PC-3 (cell line): ENCODE measurements at regions not wholly inside any gene's neighbourhood (a gene's known extent, or its start where the extent isn't known, plus 50 kb on each side); places are given as distances from the start of the nearest gene placed in this dataset.

Experiments used
- ATAC-seq: fragments of 200-7000 bp; cut with Tn5 transposase; 2 replicates; pipeline ENCODE4 v1.9.1; 2020; ENCODE audit warnings: mild to moderate bottlenecking, moderate library complexity
- BruUV-seq: library from RNA; stranded (reverse); fragments of 400-500 nt; replicated peaks from 2 replicates; lab custom pipeline; 2021; lab: Mats Ljungman, UMichigan
- CTCF ChIA-PET: fragments of 300-600 bp; sonication (Branson Sonifier 250); formaldehyde crosslinking; loops from one replicate; lab custom pipeline; 2022; ENCODE audit warnings: antibody characterized with exemption; lab: Charles Lee
- POLR2A ChIA-PET: fragments of 300-600 bp; sonication (Branson Sonifier 250); formaldehyde crosslinking; loops from one replicate; lab custom pipeline; 2022; ENCODE audit warnings: antibody characterized with exemption; ENCODE audit not compliant: unreplicated experiment; lab: Charles Lee
- DNase-seq: peaks from one replicate; pipeline ENCODE4 v3.0.0-alpha.2; 2015
- H2AFZ ChIP-seq: fragments of 300-600 bp; sonication (generic); 2 replicates; pipeline ENCODE4 v1.6.0; 2016; ENCODE audit warnings: antibody characterized with exemption, low read length
- H3F3A ChIP-seq: fragments of 300-600 bp; sonication (generic); one replicate; pipeline ENCODE4 v1.6.0; 2017; ENCODE audit warnings: antibody characterized with exemption, low read length, control low read depth, mild to moderate bottlenecking; ENCODE audit not compliant: unreplicated experiment
- H3K27ac ChIP-seq: fragments of 300-600 bp; sonication (generic); 2 replicates; pipeline ENCODE4 v1.5.1; 2016; ENCODE audit warnings: mild to moderate bottlenecking, low read length
- H3K27me3 ChIP-seq: fragments of 300-600 bp; sonication (generic); 2 replicates; pipeline ENCODE4 v1.6.1; 2016; ENCODE audit warnings: low read length, mixed read lengths
- H3K36me3 ChIP-seq: fragments of 300-600 bp; sonication (generic); 2 replicates; pipeline ENCODE4 v1.6.1; 2016; ENCODE audit warnings: low read depth, mixed run types, low read length, mixed read lengths
- H3K4me1 ChIP-seq: fragments of 300-600 bp; sonication (generic); 2 replicates; pipeline ENCODE4 v1.5.1; 2016; ENCODE audit warnings: low read length; ENCODE audit not compliant: insufficient read depth
- H3K4me2 ChIP-seq: fragments of 300-600 bp; sonication (generic); 2 replicates; pipeline ENCODE4 v1.6.0; 2016; ENCODE audit warnings: low read length
- H3K4me3 ChIP-seq: fragments of 300-600 bp; sonication (generic); 2 replicates; pipeline ENCODE4 v1.5.1; 2016; ENCODE audit warnings: mild to moderate bottlenecking, low read length, mixed read lengths
- H3K79me2 ChIP-seq: fragments of 300-600 bp; sonication (generic); 2 replicates; pipeline ENCODE4 v1.6.1; 2017; ENCODE audit warnings: low read length, mixed read lengths
- H3K9ac ChIP-seq: fragments of 300-600 bp; sonication (generic); 2 replicates; pipeline ENCODE4 v1.6.0; 2016; ENCODE audit warnings: mild to moderate bottlenecking, low read length
- H3K9me2 ChIP-seq: fragments of 300-600 bp; sonication (generic); replicated peaks from 2 replicates; pipeline ENCODE4 v1.6.1; 2016; ENCODE audit warnings: mixed run types, low read length, mixed read lengths
- H3K9me3 ChIP-seq: fragments of 300-600 bp; sonication (generic); 2 replicates; pipeline ENCODE4 v1.6.1; 2016; ENCODE audit warnings: low read length, mixed read lengths
- H4K20me1 ChIP-seq: fragments of 300-600 bp; sonication (generic); 2 replicates; pipeline ENCODE4 v1.6.1; 2016; ENCODE audit warnings: low read length, mixed read lengths
- CTCF ChIP-seq: fragments of 300-600 bp; sonication (generic); conservative IDR thresholded peaks from 2 replicates; pipeline ENCODE4 v1.5.1; 2017; ENCODE audit warnings: antibody characterized with exemption, low read depth, mild to moderate bottlenecking, low read length
- EZH2 ChIP-seq: fragments of 300-600 bp; sonication (generic); IDR thresholded peaks from one replicate; pipeline ENCODE4 v1.6.1; 2017; ENCODE audit warnings: antibody characterized with exemption, mild to moderate bottlenecking, low read length; ENCODE audit not compliant: unreplicated experiment
- EZH2phosphoT487 ChIP-seq: fragments of 300-600 bp; sonication (generic); IDR thresholded peaks from 2 replicates; pipeline ENCODE4 v1.6.1; 2018; ENCODE audit warnings: mild to moderate bottlenecking, antibody characterized with exemption, low read length, borderline replicate concordance
- intact Hi-C: fragments of 100-400 bp; cut with micrococcal nuclease; formaldehyde crosslinking; loops from 2 replicates; pipeline ENCODE4 v1.9.0; 2023

- no peaks in the 10 kb centered on the region for H3K9me2 ChIP-seq
- ATAC-seq: no peak
- no peak overlapping the region for H3K27ac ChIP-seq
- no peak overlapping the region for H3K9ac ChIP-seq
- TF ChIP-seq EZH2: no peak
- TF ChIP-seq EZH2phosphoT487: no peak
- TF ChIP-seq CTCF: no peak
- no peak for DNase-seq
- intact Hi-C loops: no loop called here
- no peaks in the 10 kb centered on the region for H4K20me1 ChIP-seq
- CTCF ChIA-PET: no interaction called here
- H3K9me3 ChIP-seq: no peaks in the 10 kb centered on the region
- no peaks in the 10 kb centered on the region for H3K4me1 ChIP-seq
- no peak overlapping the region for H3K4me3 ChIP-seq
- no peak overlapping the region for H2AFZ ChIP-seq
- POLR2A ChIA-PET: no interaction called here
- no peak overlapping the region for H3K4me2 ChIP-seq
- H3K79me2 ChIP-seq: no peaks in the 10 kb centered on the region
- H3F3A ChIP-seq: no peaks in the 10 kb centered on the region
- BruUV-seq: no TSS peak
- no peaks in the 10 kb centered on the region for H3K36me3 ChIP-seq
- no peaks in the 10 kb centered on the region for H3K27me3 ChIP-seq
These were observed 149.9 kb upstream of the PIRT start for GRCh38 chr17:10987786-10988185.

GRCh38 chr17:10984220-10984619 is 146.3 kb upstream of the PIRT start:
- DNase-seq: no peak
- Histone ChIP-seq H3F3A (no peaks in the 10 kb centered on the region), H3K27ac (no peak overlapping the region), H2AFZ (no peak overlapping the region), H3K36me3 (no peaks in the 10 kb centered on the region), H3K4me1 (no peaks in the 10 kb centered on the region), H3K4me2 (no peak overlapping the region), H3K9ac (no peak overlapping the region), H3K9me2 (no peaks in the 10 kb centered on the region), H3K4me3 (no peak overlapping the region), H3K27me3 (no peaks in the 10 kb centered on the region), H3K9me3 (no peaks in the 10 kb centered on the region), H3K79me2 (no peaks in the 10 kb centered on the region), H4K20me1 (no peaks in the 10 kb centered on the region)
- intact Hi-C loops: no loop called here
- ChIA-PET CTCF (no interaction called here), POLR2A (no interaction called here)
- BruUV-seq: no TSS peak
- ATAC-seq: no peak
- TF ChIP-seq EZH2: no peak
- no peak for TF ChIP-seq CTCF
- no peak for TF ChIP-seq EZH2phosphoT487

- no peak for TF ChIP-seq EZH2
- TF ChIP-seq CTCF: no peak
- TF ChIP-seq EZH2phosphoT487: no peak
- DNase-seq: no peak
- Histone ChIP-seq H3K9ac (no peak overlapping the region), H3K4me1 (no peaks in the 10 kb centered on the region), H3F3A (no peaks in the 10 kb centered on the region), H3K27ac (no peak overlapping the region), H3K4me2 (no peak overlapping the region), H3K27me3 (no peaks in the 10 kb centered on the region), H4K20me1 (no peaks in the 10 kb centered on the region), H3K79me2 (no peaks in the 10 kb centered on the region), H2AFZ (no peak overlapping the region), H3K36me3 (no peaks in the 10 kb centered on the region), H3K9me3 (no peaks in the 10 kb centered on the region), H3K4me3 (no peak overlapping the region), H3K9me2 (no peaks in the 10 kb centered on the region)
- intact Hi-C loops: no loop called here
- ATAC-seq: no peak
- ChIA-PET POLR2A (no interaction called here), CTCF (no interaction called here)
- BruUV-seq: no TSS peak
These were observed 138.5 kb upstream of the PIRT start for GRCh38 chr17:10976401-10976800.
